WERI-Rb-1 (cell line): ENCODE measurements at regions not wholly inside any gene's neighbourhood (a gene's known extent, or its start where the extent isn't known, plus 50 kb on each side); places are given as distances from the start of the nearest gene placed in this dataset.
A peak's percentile ranks its signal among the peaks of the same experiment; 100 is the strongest.

Experiments
- DNase-seq: peaks from one replicate; pipeline ENCODE4 v3.0.0-alpha.2; 2020
- H3K27ac ChIP-seq: fragments of 250-450 bp; sonication (Bioruptor Pico); 2 replicates; pipeline ENCODE4 v1.5.1; 2020; ENCODE audit warnings: mild to moderate bottlenecking, moderate library complexity
- H3K27me3 ChIP-seq: fragments of 250-450 bp; sonication (Bioruptor Pico); 2 replicates; pipeline ENCODE4 v1.5.1; 2021; ENCODE audit warnings: mild to moderate bottlenecking, low read depth, moderate library complexity; ENCODE audit not compliant: insufficient read depth, severe bottlenecking
- H3K36me3 ChIP-seq: fragments of 250-450 bp; sonication (Bioruptor Pico); 2 replicates; pipeline ENCODE4 v1.5.1; 2020; ENCODE audit warnings: mild to moderate bottlenecking, moderate library complexity
- H3K4me3 ChIP-seq: 2 replicates; pipeline ENCODE4 v1.5.1; 2011; ENCODE audit warnings: low read depth, mild to moderate bottlenecking, control low read depth, low read length
- H3K9me3 ChIP-seq: fragments of 250-450 bp; sonication (Bioruptor Pico); 2 replicates; pipeline ENCODE4 v1.5.1; 2021; ENCODE audit warnings: mild to moderate bottlenecking, moderate library complexity; ENCODE audit not compliant: severe bottlenecking
- TF ChIP-seq, protein P1 (sequence below): IDR thresholded peaks from 2 replicates; pipeline ENCODE4 v1.5.1; 2011; ENCODE audit warnings: low read depth, mild to moderate bottlenecking, control low read depth, inconsistent platforms, low read length

DNA sequence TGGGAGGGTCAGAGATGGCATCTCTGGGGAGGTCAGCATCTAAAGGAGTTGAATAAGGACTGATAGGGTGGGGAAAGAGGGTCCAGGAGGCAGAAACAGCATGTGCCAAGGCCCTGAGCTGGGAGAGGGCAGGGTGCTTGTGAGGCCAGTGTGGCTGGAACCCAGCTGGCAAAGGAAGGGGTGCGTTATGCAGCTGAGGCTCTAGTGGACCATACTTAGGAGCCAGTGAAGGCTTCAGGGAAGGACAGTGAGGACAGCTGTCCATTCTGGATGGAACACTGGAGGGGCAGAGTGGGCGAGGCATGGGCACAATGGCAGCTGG, 57.1 kb upstream of the RPL11 start:
- Histone ChIP-seq H3K4me3 (no peak overlapping the region), H3K9me3 (no peaks in the 10 kb centered on the region), H3K36me3 (no peaks in the 10 kb centered on the region), H3K27me3 (no peaks in the 10 kb centered on the region), H3K27ac (peak overlapping the region; percentile 32)
- TF ChIP-seq, protein P1, sequence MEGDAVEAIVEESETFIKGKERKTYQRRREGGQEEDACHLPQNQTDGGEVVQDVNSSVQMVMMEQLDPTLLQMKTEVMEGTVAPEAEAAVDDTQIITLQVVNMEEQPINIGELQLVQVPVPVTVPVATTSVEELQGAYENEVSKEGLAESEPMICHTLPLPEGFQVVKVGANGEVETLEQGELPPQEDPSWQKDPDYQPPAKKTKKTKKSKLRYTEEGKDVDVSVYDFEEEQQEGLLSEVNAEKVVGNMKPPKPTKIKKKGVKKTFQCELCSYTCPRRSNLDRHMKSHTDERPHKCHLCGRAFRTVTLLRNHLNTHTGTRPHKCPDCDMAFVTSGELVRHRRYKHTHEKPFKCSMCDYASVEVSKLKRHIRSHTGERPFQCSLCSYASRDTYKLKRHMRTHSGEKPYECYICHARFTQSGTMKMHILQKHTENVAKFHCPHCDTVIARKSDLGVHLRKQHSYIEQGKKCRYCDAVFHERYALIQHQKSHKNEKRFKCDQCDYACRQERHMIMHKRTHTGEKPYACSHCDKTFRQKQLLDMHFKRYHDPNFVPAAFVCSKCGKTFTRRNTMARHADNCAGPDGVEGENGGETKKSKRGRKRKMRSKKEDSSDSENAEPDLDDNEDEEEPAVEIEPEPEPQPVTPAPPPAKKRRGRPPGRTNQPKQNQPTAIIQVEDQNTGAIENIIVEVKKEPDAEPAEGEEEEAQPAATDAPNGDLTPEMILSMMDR, result no peak
- no peak for DNase-seq

DNA sequence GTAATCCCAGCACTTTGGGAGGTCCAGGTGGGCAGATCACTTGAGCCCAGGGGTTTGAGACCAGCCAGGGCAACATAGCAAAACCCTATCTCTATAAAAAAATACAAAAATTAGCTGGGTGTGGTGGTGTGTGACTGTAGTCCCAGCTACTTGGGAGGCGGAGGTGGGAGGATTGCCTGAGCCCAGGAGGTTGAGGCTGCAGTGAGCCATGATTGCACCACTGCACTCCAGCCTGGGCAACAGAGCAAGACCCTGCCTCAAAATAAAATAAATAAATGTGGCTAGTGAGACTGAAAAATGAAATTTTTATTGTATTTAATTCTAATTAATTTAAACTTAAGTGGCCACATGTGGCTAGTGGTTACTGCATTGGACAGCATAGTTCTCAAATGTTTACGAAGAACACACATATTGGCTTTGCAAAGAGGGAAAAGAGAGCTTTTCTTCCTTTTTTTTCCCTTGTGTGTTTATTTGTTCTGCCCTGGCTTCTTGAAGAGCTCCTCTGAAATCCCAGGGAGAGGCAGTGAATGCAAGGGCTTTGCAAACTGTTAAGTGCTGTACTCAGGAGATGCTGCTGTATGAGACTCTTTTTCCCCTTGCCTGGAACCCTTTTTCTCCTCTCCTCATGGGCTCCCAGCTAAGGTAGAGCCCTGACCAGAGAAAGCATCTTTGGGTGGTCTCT, 59.0 kb upstream of the RPL11 start:
- H3K27ac ChIP-seq, result no peak overlapping the region
- no peaks in the 10 kb centered on the region for H3K27me3 ChIP-seq
- DNase-seq, result no peak
- H3K4me3 ChIP-seq, result no peak overlapping the region
- H3K9me3 ChIP-seq, result no peaks in the 10 kb centered on the region
- H3K36me3 ChIP-seq, result no peaks in the 10 kb centered on the region
- TF ChIP-seq, protein P1, result no peak

DNA sequence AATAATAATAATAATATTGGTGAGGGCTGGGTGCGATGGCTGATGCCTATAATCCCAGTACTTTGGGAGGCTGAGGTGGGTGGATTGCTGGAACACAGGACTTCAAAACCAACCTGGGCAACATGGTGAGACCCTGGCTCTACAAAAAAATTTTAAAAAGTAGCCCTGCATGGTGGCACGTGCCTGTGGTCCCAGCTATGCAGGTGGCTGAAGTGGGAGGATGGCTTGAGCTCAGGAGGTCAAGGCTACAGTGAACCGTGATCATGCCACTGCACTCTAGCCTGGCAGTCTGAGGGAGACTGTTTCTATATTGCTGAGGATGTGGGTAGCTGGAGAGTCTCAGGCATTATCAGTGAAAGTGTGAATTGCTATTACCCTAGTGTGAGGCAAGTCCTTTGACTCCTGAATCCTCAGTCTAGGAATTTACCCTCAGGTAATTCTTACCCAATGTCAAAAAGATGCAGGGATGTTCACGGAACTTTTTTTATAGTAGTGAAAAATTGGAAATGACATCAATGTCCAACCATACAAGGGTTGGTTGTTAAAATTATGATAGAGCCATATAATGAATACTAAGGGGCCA, 61.8 kb upstream of the RPL11 start:
- no peaks in the 10 kb centered on the region for H3K27me3 ChIP-seq
- no peaks in the 10 kb centered on the region for H3K36me3 ChIP-seq
- no peak overlapping the region for H3K4me3 ChIP-seq
- TF ChIP-seq, protein P1, result no peak
- no peak for DNase-seq
- no peak overlapping the region for H3K27ac ChIP-seq
- no peaks in the 10 kb centered on the region for H3K9me3 ChIP-seq

DNA sequence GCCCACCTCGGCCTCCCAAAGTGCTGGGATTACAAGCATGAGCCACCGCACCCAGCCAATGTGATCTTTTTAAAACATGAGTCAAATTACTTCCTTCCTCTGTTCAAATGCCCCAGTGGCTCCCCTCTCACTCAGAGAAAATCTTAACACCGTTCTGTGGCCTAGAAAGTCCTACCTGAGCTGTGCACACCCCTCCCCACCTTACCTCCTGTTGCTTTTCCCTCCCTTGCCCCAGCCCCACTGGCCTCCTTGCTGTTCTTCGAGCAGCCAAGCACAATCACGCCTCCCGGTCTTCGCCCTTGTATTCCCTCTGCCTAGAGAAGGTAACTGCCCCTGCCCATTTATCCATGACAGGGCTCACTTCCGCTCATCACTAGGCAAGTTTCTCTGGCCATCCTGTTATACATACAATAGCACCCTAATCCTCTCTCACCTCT, 62.6 kb upstream of the RPL11 start:
- TF ChIP-seq, protein P1, result no peak
- no peaks in the 10 kb centered on the region for H3K27me3 ChIP-seq
- H3K4me3 ChIP-seq, result no peak overlapping the region
- no peaks in the 10 kb centered on the region for H3K36me3 ChIP-seq
- H3K9me3 ChIP-seq, result no peaks in the 10 kb centered on the region
- no peak overlapping the region for H3K27ac ChIP-seq
- DNase-seq, result no peak

DNA sequence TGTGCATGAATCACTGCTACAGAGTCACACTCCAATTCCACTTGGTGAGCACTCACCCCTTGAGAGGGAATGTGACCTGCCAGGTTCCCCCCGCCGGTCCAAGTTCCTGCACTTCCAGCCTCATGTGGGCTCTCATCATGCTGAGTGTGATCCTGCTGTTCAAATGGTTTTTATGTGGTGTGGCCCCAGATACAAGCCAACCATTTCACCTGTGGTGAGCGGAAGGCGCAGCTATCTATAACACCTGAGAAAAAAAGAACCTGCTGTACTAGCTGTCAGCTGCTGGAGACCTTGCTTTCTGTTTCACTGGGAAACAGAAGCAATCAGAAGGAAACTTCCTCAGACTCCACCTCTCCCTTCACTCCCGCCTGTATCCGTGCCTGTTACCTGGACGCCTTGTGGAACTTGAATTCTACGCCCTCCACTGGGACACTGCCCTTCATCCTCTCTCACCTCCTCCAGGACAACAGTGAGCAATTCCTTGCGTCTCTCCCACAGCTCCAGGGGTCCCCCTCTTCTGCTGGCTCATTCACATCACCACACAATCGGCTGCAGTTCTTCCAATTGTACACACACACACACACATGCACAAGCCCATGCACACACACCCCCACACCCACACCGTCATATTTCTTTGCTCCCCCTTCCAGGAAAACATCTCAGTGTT, 64.4 kb upstream of the RPL11 start:
- Histone ChIP-seq H3K27ac (no peak overlapping the region), H3K27me3 (no peaks in the 10 kb centered on the region), H3K36me3 (no peaks in the 10 kb centered on the region), H3K4me3 (no peak overlapping the region), H3K9me3 (no peaks in the 10 kb centered on the region)
- DNase-seq, result no peak
- TF ChIP-seq, protein P1, result no peak
